Muscle of arm (tissue), 1 donor: ENCODE measurements at regions not wholly inside any gene's neighbourhood (a gene's known extent, or its start where the extent isn't known, plus 50 kb on each side); places are given as distances from the start of the nearest gene placed in this dataset.
"Not testable (repeated sequence)": the region's sequence is repeated elsewhere in the genome, so short reads cannot be mapped to it uniquely, and the experiment has no call there.

Experiments used
- DNase-seq: peaks from one replicate; pipeline ENCODE4 v3.0.0-alpha.2; 2013

GRCh38 chr3:109480014-109480413, 142.7 kb upstream of the DPPA4 start:
- DNase-seq = no peak

DNA sequence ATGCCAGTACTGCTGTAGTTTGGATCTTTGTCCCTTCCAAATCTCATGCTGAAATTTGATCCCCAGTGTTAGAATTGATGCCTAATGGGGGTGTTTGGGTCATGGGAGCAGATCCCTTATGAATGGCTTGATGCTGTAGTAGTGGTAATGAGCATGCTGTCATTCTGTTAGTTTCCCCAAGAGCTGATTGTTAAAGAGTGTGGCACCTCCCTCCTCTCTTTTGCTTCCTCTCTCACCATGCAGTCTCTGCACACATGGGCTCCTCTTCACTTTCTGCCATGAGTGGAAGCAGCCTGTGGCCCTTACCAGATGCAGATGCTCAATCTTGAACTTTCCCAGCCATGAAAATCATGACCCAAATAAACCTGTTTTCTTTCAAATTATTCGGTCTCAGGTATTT, 141.3 kb upstream of the DPPA4 start:
- DNase-seq = no peak

GRCh38 chr3:109460961-109461360, 123.6 kb upstream of the DPPA4 start:
- DNase-seq = no peak

DNA sequence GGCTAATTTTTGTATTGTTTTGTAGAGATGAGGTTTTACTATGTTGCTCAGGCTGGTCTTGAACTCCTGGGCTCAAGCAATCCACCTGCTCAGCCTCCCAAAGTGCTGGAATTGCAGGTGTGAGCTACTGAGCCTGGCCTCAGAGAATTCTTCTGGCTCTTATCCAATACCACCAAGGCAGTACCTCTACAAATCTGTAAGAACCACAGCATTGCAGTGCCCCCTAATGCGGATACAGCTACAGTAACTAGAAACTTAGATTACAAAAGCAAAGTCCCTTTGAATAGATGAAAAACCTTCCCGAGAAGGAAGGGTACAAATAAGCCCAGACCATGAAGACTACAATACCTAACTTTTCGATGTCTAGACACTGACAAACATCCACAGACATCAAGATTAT, 107.9 kb upstream of the DPPA4 start:
- DNase-seq = no peak

DNA sequence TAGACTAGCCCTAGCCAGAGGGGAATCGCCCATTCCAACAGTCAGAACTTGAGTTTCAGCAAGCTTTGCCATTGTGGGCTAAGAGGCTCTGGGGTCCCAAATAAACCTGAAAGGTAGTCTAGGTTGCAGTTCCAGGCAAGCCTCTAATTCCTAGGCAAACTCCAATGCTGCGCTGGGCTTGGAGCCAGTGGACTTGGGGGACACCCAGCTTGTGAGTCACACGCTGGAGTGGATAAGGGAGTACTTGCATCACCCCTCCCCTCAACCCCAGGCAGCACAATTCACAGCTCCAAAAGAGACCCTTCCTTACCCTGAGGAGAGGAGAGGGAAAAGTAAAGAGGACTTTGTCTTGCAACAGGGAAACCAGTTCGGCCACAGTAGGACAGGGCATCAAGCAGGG, 105.2 kb upstream of the DPPA4 start:
- no peak for DNase-seq

DNA sequence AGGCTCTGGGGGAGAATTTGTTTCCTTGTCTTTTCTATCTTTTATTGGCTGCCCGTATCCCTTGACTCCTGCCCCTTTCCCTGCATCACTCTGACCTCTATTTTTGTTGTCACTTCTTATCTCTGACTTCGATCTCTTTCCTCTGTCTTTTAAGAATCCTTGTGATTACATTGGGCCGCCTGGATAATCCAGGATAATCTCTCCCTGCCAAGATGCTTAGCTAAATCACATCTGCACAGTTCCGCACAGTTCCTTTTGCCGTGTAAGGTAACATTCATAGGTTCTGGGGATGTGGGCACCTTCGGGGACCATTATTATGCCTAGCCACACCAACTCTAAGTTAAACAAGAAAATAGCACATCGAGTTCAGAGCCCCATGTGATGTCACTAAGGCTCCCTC, 103.0 kb upstream of the DPPA4 start:
- no peak for DNase-seq

DNA sequence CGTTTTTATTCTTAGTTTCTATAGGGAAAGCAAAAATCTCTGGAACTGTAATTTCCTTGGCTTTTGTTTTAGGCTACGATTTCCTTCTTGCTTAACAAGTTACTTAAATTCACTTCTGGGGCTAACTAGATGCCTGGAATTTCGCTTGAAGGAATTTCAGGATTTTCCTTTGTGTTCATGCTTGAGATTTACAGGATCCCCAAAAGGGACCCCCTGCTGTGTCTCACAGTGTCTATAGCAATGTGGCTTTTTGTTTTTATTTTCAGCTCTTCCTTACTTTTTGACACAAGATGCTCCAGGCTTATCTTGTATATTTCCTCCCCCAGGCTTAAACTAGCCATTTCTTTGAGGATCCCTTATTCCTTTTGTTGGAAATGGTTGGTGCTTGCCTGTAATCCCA, 95.5 kb upstream of the DPPA4 start:
- no peak for DNase-seq

- no peak for DNase-seq
Observed at GRCh38 chr3:109430911-109431563, 93.7 kb upstream of the DPPA4 start.

DNA sequence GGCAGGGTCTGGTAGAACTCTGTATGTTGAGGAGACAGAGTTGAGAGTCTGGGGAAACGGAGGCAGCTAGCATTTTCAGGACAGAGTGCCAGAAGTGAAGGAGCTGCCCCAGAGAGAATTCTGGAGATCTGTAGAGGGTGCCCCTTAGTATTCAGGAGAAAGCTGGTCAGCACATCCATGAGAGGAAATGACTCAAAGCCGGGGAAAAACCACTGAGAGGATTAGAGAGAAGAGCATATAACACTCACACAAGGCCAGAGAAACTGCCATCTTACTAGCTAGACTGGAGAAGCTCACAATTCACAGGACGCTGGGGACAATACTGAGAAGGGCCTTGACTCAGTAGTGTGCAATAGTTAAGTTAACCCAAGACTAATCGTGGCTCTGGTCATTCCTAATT, 75.7 kb upstream of the DPPA4 start:
- DNase-seq = no peak

GRCh38 chr3:109411547-109411946, 74.2 kb upstream of the DPPA4 start:
- no peak for DNase-seq

DNA sequence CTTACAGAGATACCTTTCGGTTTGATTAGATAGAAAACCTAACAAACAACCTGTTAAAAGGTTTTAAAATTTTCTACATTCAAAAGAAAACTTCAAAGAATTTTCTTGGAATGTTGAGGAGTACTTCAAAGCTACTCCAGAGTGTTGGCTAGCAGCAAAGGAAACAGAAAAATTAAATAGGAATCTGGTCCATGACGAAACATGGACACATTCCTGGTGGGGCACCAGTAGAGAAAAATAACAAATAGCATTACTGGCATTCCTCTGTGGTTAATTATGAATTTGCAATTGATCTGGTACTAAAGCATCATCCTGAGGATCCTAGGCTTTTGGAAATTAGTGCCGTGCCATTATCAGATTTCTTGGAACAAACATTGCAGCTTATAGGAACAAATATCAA, 59.5 kb upstream of the DPPA4 start:
- DNase-seq = no peak

DNA sequence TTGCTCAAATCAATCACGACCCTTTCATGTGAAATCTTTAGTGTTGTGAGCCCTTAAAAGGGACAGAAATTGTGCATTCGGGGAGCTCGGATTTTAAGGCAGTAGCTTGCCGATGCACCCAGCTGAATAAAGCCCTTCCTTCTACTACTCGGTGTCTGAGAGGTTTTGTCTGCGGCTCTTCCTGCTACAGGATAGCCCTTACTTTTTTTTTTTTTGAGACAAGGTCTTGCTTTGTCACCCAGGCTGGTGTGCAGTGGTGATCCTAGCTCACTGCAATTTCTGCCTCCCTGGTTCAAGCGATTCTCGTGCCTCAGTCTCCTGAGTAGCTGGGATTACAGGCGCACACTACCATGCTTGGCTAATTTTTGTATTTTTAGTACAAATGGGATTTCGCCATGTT, 56.4 kb upstream of the DPPA4 start:
- not testable (repeated sequence) for DNase-seq

- no peak for DNase-seq
Observed at GRCh38 chr3:109392293-109392692, 54.9 kb upstream of the DPPA4 start.

- DNase-seq = no peak
Observed at GRCh38 chr3:109387621-109388020, 50.3 kb upstream of the DPPA4 start.

DNA sequence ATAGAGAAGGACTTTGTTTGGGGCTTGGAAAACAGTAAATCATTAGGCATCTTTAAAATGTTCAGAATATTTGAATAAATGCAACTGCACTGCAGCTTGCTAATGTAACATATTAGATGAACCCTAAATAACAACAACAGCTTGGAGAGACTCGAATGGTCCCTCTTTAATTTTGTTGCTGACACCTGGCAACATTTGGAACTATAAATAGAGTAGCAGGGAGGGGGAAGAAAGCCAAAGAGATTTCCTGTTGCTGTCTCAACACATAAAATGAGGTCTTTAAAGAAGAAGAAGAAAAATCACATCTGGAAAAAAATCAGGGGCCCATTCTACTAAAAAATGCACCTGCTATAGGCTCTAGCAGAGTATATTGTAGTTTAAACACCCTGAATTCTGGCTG, 49.9 kb upstream of the DPPA4 start:
- peak; percentile 12 for DNase-seq
